SJCRH30 (cell line): ENCODE measurements at regions not wholly inside any gene's neighbourhood (a gene's known extent, or its start where the extent isn't known, plus 50 kb on each side); places are given as distances from the start of the nearest gene placed in this dataset.

Source experiments
- DNase-seq, 2 experiments: peaks; one replicate each; pipeline ENCODE4 v3.0.0-alpha.2; 2015 to 2020
- H3K27ac ChIP-seq: fragments of 250-450 bp; sonication (Bioruptor Pico); 2 replicates; pipeline ENCODE4 v1.5.1; 2020; ENCODE audit warnings: mild to moderate bottlenecking, moderate library complexity
- H3K27me3 ChIP-seq: fragments of 250-450 bp; sonication (Bioruptor Pico); 2 replicates; pipeline ENCODE4 v1.5.1; 2020; ENCODE audit warnings: mild to moderate bottlenecking, moderate library complexity
- H3K36me3 ChIP-seq: fragments of 250-450 bp; sonication (Bioruptor Pico); 2 replicates; pipeline ENCODE4 v1.5.1; 2020; ENCODE audit warnings: mild to moderate bottlenecking, moderate library complexity
- H3K4me1 ChIP-seq: fragments of 250-450 bp; sonication (Bioruptor Pico); 2 replicates; pipeline ENCODE4 v1.5.1; 2020; ENCODE audit warnings: mild to moderate bottlenecking, moderate library complexity
- H3K4me3 ChIP-seq: fragments of 250-450 bp; sonication (Bioruptor Pico); 2 replicates; pipeline ENCODE4 v1.5.1; 2020; ENCODE audit warnings: mild to moderate bottlenecking, moderate library complexity
- H3K9me3 ChIP-seq: fragments of 250-450 bp; sonication (Bioruptor Pico); replicated peaks from 2 replicates; pipeline ENCODE4 v1.5.1; 2020; ENCODE audit warnings: mild to moderate bottlenecking, moderate library complexity

GRCh38 chr13:40494946-40495620 is 171.4 kb downstream of the FOXO1 start:
- Histone ChIP-seq H3K27me3 (no peaks in the 10 kb centered on the region), H3K36me3 (no peaks in the 10 kb centered on the region), H3K27ac (no peak overlapping the region), H3K9me3 (no peaks in the 10 kb centered on the region), H3K4me3 (no peak overlapping the region), H3K4me1 (peaks cover 9% of the 10 kb centered on the region; the same call in 1 of the 2 replicates)
- no peak for DNase-seq

- no peaks in the 10 kb centered on the region for H3K9me3 ChIP-seq
- no peak for DNase-seq
- no peaks in the 10 kb centered on the region for H3K27me3 ChIP-seq
- no peak overlapping the region for H3K27ac ChIP-seq
- no peak overlapping the region for H3K4me3 ChIP-seq
- H3K36me3 ChIP-seq = no peaks in the 10 kb centered on the region
- H3K4me1 ChIP-seq = peaks cover 9% of the 10 kb centered on the region; the same call in 1 of the 2 replicates
Observed at GRCh38 chr13:40495621-40496001, 170.8 kb downstream of the FOXO1 start.

GRCh38 chr13:40496035-40496810 is 170.2 kb downstream of the FOXO1 start:
- no peaks in the 10 kb centered on the region for H3K27me3 ChIP-seq
- DNase-seq = no peak
- H3K4me3 ChIP-seq = no peak overlapping the region
- no peak overlapping the region for H3K27ac ChIP-seq
- H3K36me3 ChIP-seq = no peaks in the 10 kb centered on the region
- no peaks in the 10 kb centered on the region for H3K9me3 ChIP-seq
- peaks cover 9% of the 10 kb centered on the region; the same call in 1 of the 2 replicates for H3K4me1 ChIP-seq

- Histone ChIP-seq H3K9me3 (no peaks in the 10 kb centered on the region), H3K27me3 (no peaks in the 10 kb centered on the region), H3K4me1 (peaks cover 9% of the 10 kb centered on the region; the same call in 1 of the 2 replicates), H3K27ac (no peak overlapping the region), H3K4me3 (no peak overlapping the region), H3K36me3 (no peaks in the 10 kb centered on the region)
- no peak for DNase-seq
Observed at GRCh38 chr13:40498461-40498860, 168.0 kb downstream of the FOXO1 start.

GRCh38 chr13:40502236-40502635 is 164.2 kb downstream of the FOXO1 start:
- DNase-seq = no peak
- Histone ChIP-seq H3K27me3 (no peaks in the 10 kb centered on the region), H3K4me1 (no peaks in the 10 kb centered on the region), H3K27ac (no peak overlapping the region), H3K36me3 (no peaks in the 10 kb centered on the region), H3K9me3 (no peaks in the 10 kb centered on the region), H3K4me3 (no peak overlapping the region)

- H3K27me3 ChIP-seq = no peaks in the 10 kb centered on the region
- no peak overlapping the region for H3K27ac ChIP-seq
- no peaks in the 10 kb centered on the region for H3K36me3 ChIP-seq
- H3K4me1 ChIP-seq = no peaks in the 10 kb centered on the region
- no peak for DNase-seq
- H3K9me3 ChIP-seq = no peaks in the 10 kb centered on the region
- H3K4me3 ChIP-seq = no peak overlapping the region
Observed at GRCh38 chr13:40503011-40503410, 163.4 kb downstream of the FOXO1 start.

GRCh38 chr13:40503966-40504591 is 162.4 kb downstream of the FOXO1 start:
- no peaks in the 10 kb centered on the region for H3K27me3 ChIP-seq
- no peak for DNase-seq
- no peaks in the 10 kb centered on the region for H3K9me3 ChIP-seq
- peaks cover 3% of the 10 kb centered on the region; the same call in 1 of the 2 replicates for H3K4me1 ChIP-seq
- no peaks in the 10 kb centered on the region for H3K36me3 ChIP-seq
- no peak overlapping the region for H3K27ac ChIP-seq
- H3K4me3 ChIP-seq = no peak overlapping the region

- H3K4me1 ChIP-seq = peaks cover 4% of the 10 kb centered on the region; the same call in 1 of the 2 replicates
- no peak overlapping the region for H3K4me3 ChIP-seq
- no peaks in the 10 kb centered on the region for H3K36me3 ChIP-seq
- no peaks in the 10 kb centered on the region for H3K9me3 ChIP-seq
- no peak overlapping the region for H3K27ac ChIP-seq
- no peak for DNase-seq
- no peaks in the 10 kb centered on the region for H3K27me3 ChIP-seq
Observed at GRCh38 chr13:40504641-40505040, 161.8 kb downstream of the FOXO1 start.

- H3K4me1 ChIP-seq = peaks cover 4% of the 10 kb centered on the region; the same call in 1 of the 2 replicates
- no peaks in the 10 kb centered on the region for H3K27me3 ChIP-seq
- no peaks in the 10 kb centered on the region for H3K36me3 ChIP-seq
- DNase-seq = no peak
- no peak overlapping the region for H3K4me3 ChIP-seq
- H3K27ac ChIP-seq = no peak overlapping the region
- H3K9me3 ChIP-seq = no peaks in the 10 kb centered on the region
Observed at GRCh38 chr13:40505196-40505595, 161.2 kb downstream of the FOXO1 start.
